H1 (cell line): ENCODE measurements at regions not wholly inside any gene's neighbourhood (a gene's known extent, or its start where the extent isn't known, plus 50 kb on each side); places are given as distances from the start of the nearest gene placed in this dataset.

Source experiments
- CHD7 ChIP-seq: fragments of 300-600 bp; sonication (generic); IDR thresholded peaks from 2 replicates; pipeline ENCODE4 v1.7.1; 2012; ENCODE audit warnings: low read length, moderate library complexity, mild to moderate bottlenecking, inconsistent platforms; ENCODE audit not compliant: insufficient replicate concordance
- CREB1 ChIP-seq: IDR thresholded peaks from 2 replicates; pipeline ENCODE4 v1.6.1; 2012; ENCODE audit warnings: inconsistent platforms
- HDAC2 ChIP-seq, 2 experiments: fragments of 300-600 bp in 1 of 2; sonication (generic) in 1 of 2; IDR thresholded peaks; 2 replicates each; pipeline ENCODE4 v1.6.1; 2011 to 2012; ENCODE audit warnings: low read depth in 2 of 2, low read length in 2 of 2, mild to moderate bottlenecking in 2 of 2, moderate library complexity in 2 of 2, borderline replicate concordance in 1 of 2, inconsistent platforms in 1 of 2
- RXRA ChIP-seq: IDR thresholded peaks from 2 replicates; pipeline ENCODE4 v1.6.1; 2011; ENCODE audit warnings: low read depth, mild to moderate bottlenecking, low read length, moderate library complexity; ENCODE audit not compliant: insufficient read depth
- TEAD4 ChIP-seq: IDR thresholded peaks from 2 replicates; pipeline ENCODE4 v1.6.1; 2012; ENCODE audit warnings: low read depth, low read length, inconsistent platforms, mixed read lengths
- YY1 ChIP-seq: IDR thresholded peaks from 2 replicates; pipeline ENCODE4 v1.6.1; 2011; ENCODE audit warnings: low read depth, mild to moderate bottlenecking, low read length

GRCh38 chr18:42641996-42642395, 473.5 kb downstream of the RIT2 start (continued):
- no peak for TF ChIP-seq CHD7
- TF ChIP-seq TEAD4, result no peak
- TF ChIP-seq YY1, result no peak
- no peak for TF ChIP-seq RXRA
- no peak for TF ChIP-seq HDAC2 (IDR thresholded peaks at IDR 0.05; ENCODE audit: borderline replicate concordance in 1 of 2, low read depth in 2 of 2, low read length in 2 of 2)
- TF ChIP-seq CREB1, result no peak
